ENCODE measurements at regions not wholly inside any gene's neighbourhood (a gene's known extent, or its start where the extent isn't known, plus 50 kb on each side); places are given as distances from the start of the nearest gene placed in this dataset.

DNA sequence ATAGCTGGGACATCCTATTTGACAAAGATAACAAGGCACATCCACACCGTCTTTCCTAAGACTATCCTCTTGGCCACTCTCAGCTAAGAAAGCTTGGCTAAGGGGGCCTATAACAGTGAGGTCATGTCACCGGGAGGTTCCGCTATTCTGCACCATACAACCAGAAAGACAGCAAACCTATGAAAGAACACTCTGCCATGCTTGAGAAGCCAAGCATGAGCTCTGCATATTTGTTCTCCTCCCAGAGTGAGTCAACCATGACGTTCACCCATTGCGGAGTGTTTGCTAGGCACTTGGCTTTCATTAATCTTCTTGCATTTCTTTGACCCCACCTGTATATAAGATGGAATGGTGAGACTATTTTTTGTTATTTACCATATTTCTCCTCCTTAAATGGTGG is 141.2 kb downstream of the GMNC start:
- H2BK120ac ChIP-seq (replicated peaks; ENCODE audit: low read depth, low read length) = no peak overlapping the region
- no peaks in the 10 kb centered on the region for H3K79me1 ChIP-seq (ENCODE audit: low read depth, low read length)
- H3K27ac ChIP-seq (ENCODE audit: low read depth, low read length) = no peak overlapping the region
- ChIA-PET POLR2A (ENCODE audit: partially characterized antibody) (no interaction called here), CTCF (ENCODE audit: partially characterized antibody) (interaction anchor here (0.6 to 1.1 kb wide), 4 partner anchors 20 to 330 kb away, joined by 3 to 7 read pairs (median 4); no protein-coding TSS in a partner anchor)
- no peak overlapping the region for H3K4me3 ChIP-seq (ENCODE audit: extremely low read depth in 1 of 4, insufficient read depth in 2 of 4, low read depth in 3 of 4, low read length in 4 of 4)
- FAIRE-seq = no peak
- H4K5ac ChIP-seq (ENCODE audit: insufficient read length, low read depth, low read length) = no peak overlapping the region
- H2BK20ac ChIP-seq (ENCODE audit: low read length) = no peak overlapping the region
- H2AFZ ChIP-seq (ENCODE audit: low read length) = no peak overlapping the region
- H3K56ac ChIP-seq (replicated peaks; ENCODE audit: insufficient read length, low read depth, low read length) = no peak overlapping the region
- H3K4ac ChIP-seq (replicated peaks; ENCODE audit: insufficient read length, low read depth, low read length) = no peak overlapping the region
- H4K8ac ChIP-seq (ENCODE audit: extremely low read depth, insufficient read depth, low read length) = no peak overlapping the region
- no peak overlapping the region for H2BK12ac ChIP-seq (ENCODE audit: low read depth, low read length)
- no peak for DNase-seq (ENCODE audit: low read depth in 1 of 2, low spot score in 2 of 2)
- no peak overlapping the region for H3K9ac ChIP-seq (replicated peaks in 1 of 4; ENCODE audit: extremely low read depth in 1 of 4, low read depth in 3 of 4, low read length in 3 of 4)
- H3K23me2 ChIP-seq (ENCODE audit: low read depth, low read length) = no peaks in the 10 kb centered on the region
- H3K79me2 ChIP-seq (ENCODE audit: control insufficient read depth in 1 of 2, insufficient read depth in 2 of 2, low read length in 2 of 2) = no peaks in the 10 kb centered on the region
- H3K4me1 ChIP-seq (replicated peaks in 1 of 4; ENCODE audit: control insufficient read depth in 3 of 4, insufficient read depth in 4 of 4, low read length in 3 of 4) = no peaks in the 10 kb centered on the region
- H4K91ac ChIP-seq (replicated peaks; ENCODE audit: insufficient read length, low read length) = no peak overlapping the region
- no peak overlapping the region for H3K14ac ChIP-seq (ENCODE audit: insufficient read length)
- no peak overlapping the region for H3K23ac ChIP-seq (ENCODE audit: insufficient read length)
- H2AK5ac ChIP-seq (ENCODE audit: low read depth, low read length) = no peak overlapping the region
- no peaks in the 10 kb centered on the region for H3K36me3 ChIP-seq (ENCODE audit: control insufficient read depth in 2 of 4, insufficient read depth in 4 of 4, low read length in 3 of 4)
- no peaks in the 10 kb centered on the region for H3K27me3 ChIP-seq (replicated peaks in 1 of 4; ENCODE audit: control insufficient read depth in 3 of 4, extremely low read depth in 1 of 4, insufficient read depth in 3 of 4, low read length in 3 of 4)
- no peak overlapping the region for H3K4me2 ChIP-seq (ENCODE audit: insufficient read depth in 1 of 2, low read depth in 2 of 2, low read length in 2 of 2)
- H4K20me1 ChIP-seq (replicated peaks in 1 of 2; ENCODE audit: control insufficient read depth in 1 of 2, insufficient read depth in 2 of 2, low read length in 2 of 2) = no peaks in the 10 kb centered on the region
- no peaks in the 10 kb centered on the region for H3K9me3 ChIP-seq (ENCODE audit: insufficient read depth in 2 of 2, low read depth in 1 of 2, low read length in 1 of 2)
- no peak overlapping the region for H3K18ac ChIP-seq (ENCODE audit: extremely low read depth, low read length)
- no peak overlapping the region for H2BK15ac ChIP-seq (ENCODE audit: low read length)
- 91% methylated on average over 5 of the region's 5 CpGs; no CpG with 5 or more reads in 1 of the 2 experiments for WGBS, 2 experiments (ENCODE audit: extremely low coverage in 1 of 2, insufficient coverage in 1 of 2, insufficient read length in 1 of 2, insufficient replicate concordance in 2 of 2, low coverage in 1 of 2, low lambda C conversion rate in 2 of 2, missing lambda C conversion rate in 1 of 2)
- no peak overlapping the region for H2BK5ac ChIP-seq (ENCODE audit: low read depth, low read length)
- no peak for TF ChIP-seq E2F6 (IDR thresholded peaks at IDR 0.05)
- TF ChIP-seq BACH1 (IDR thresholded peaks at IDR 0.05; ENCODE audit: low read length) = no peak
- no peak for TF ChIP-seq SIRT6 (IDR thresholded peaks at IDR 0.05; ENCODE audit: low read length)
- TF ChIP-seq, protein P1, sequence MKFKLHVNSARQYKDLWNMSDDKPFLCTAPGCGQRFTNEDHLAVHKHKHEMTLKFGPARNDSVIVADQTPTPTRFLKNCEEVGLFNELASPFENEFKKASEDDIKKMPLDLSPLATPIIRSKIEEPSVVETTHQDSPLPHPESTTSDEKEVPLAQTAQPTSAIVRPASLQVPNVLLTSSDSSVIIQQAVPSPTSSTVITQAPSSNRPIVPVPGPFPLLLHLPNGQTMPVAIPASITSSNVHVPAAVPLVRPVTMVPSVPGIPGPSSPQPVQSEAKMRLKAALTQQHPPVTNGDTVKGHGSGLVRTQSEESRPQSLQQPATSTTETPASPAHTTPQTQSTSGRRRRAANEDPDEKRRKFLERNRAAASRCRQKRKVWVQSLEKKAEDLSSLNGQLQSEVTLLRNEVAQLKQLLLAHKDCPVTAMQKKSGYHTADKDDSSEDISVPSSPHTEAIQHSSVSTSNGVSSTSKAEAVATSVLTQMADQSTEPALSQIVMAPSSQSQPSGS (IDR thresholded peaks at IDR 0.05; ENCODE audit: low read length) = no peak
- no peak for TF ChIP-seq CHD2 (IDR thresholded peaks at IDR 0.05; ENCODE audit: low read length)
- TF ChIP-seq CREB1 (IDR thresholded peaks at IDR 0.05) = no peak
- no peak for TF ChIP-seq TEAD4 (IDR thresholded peaks at IDR 0.05; ENCODE audit: low read depth, low read length)
- TF ChIP-seq SUZ12 (IDR thresholded peaks at IDR 0.05; ENCODE audit: low read length) = no peak
- no peak for TF ChIP-seq NANOG (IDR thresholded peaks at IDR 0.05; ENCODE audit: insufficient read depth, low read depth, low read length, poor library complexity, severe bottlenecking)
- no peak for TF ChIP-seq MAX (IDR thresholded peaks at IDR 0.05)
- no peak for TF ChIP-seq MAFK (IDR thresholded peaks at IDR 0.05; ENCODE audit: low read depth, low read length)
- no peak for TF ChIP-seq EGR1 (IDR thresholded peaks at IDR 0.05; ENCODE audit: borderline replicate concordance, low read depth, low read length)
- TF ChIP-seq JUND (IDR thresholded peaks at IDR 0.05; ENCODE audit: low read length) = no peak
- no peak for TF ChIP-seq EZH2 (IDR thresholded peaks at IDR 0.05; ENCODE audit: low read depth, low read length, severe bottlenecking)

Data from H1 (cell line).